Lung (tissue), 11 donors: ENCODE measurements at regions not wholly inside any gene's neighbourhood (a gene's known extent, or its start where the extent isn't known, plus 50 kb on each side); places are given as distances from the start of the nearest gene placed in this dataset.
"Not testable (repeated sequence)": the region's sequence is repeated elsewhere in the genome, so short reads cannot be mapped to it uniquely, and the experiment has no call there.

Experiments
- ATAC-seq: fragments of 200-7000 bp; cut with Tn5 transposase; one replicate; pipeline ENCODE4 v1.9.1; 2020; ENCODE audit warnings: moderate number of reproducible peaks; ENCODE audit not compliant: insufficient read depth, low FRiP score
- DNase-seq, 3 donors: peaks; one replicate each; pipeline ENCODE4 v3.0.0-alpha.2; 2013 to 2017
- H3K27ac ChIP-seq, 2 donors: one replicate each; pipeline ENCODE4 v1.5.1; 2013; ENCODE audit warnings: mild to moderate bottlenecking in 2 of 2, moderate library complexity in 2 of 2, control low read depth in 1 of 2, inconsistent platforms in 1 of 2, low read depth in 1 of 2, low read length in 1 of 2
- H3K27me3 ChIP-seq, 3 donors: one replicate each; pipeline ENCODE4 v1.5.1; 2013; ENCODE audit warnings: low read length in 2 of 3; ENCODE audit not compliant: control insufficient read depth in 3 of 3, insufficient read depth in 3 of 3
- H3K36me3 ChIP-seq, 4 donors: one replicate each; pipeline ENCODE4 v1.5.1; 2013; ENCODE audit warnings: low read length in 4 of 4, mild to moderate bottlenecking in 1 of 4, moderate library complexity in 1 of 4; ENCODE audit not compliant: control insufficient read depth in 4 of 4, insufficient read depth in 4 of 4
- H3K4me1 ChIP-seq, 5 donors: one replicate each; pipeline ENCODE4 v1.5.1; 2013; ENCODE audit warnings: low read length in 5 of 5, mild to moderate bottlenecking in 2 of 5, moderate library complexity in 1 of 5; ENCODE audit not compliant: control insufficient read depth in 5 of 5, insufficient read depth in 5 of 5
- H3K4me3 ChIP-seq: one replicate; pipeline ENCODE4 v1.5.1; 2013; ENCODE audit warnings: mild to moderate bottlenecking, control low read depth, moderate library complexity
- H3K9ac ChIP-seq, 2 donors: one replicate each; pipeline ENCODE4 v1.5.1; 2013; ENCODE audit warnings: low read length in 2 of 2, control low read depth in 1 of 2; ENCODE audit not compliant: insufficient read depth in 1 of 2
- H3K9me3 ChIP-seq, 4 donors: one replicate each; pipeline ENCODE4 v1.5.1; 2013; ENCODE audit warnings: low read length in 3 of 4, mild to moderate bottlenecking in 1 of 4, moderate library complexity in 1 of 4; ENCODE audit not compliant: control insufficient read depth in 4 of 4, insufficient read depth in 3 of 4
- WGBS, 2 donors: extraction: QIAGEN DNeasy Blood & Tissue Kit; methylation state at CpG; one replicate each; pipeline ENCODE4 v1.1.7; 2013; 5-methylcytosine and 5-hydroxymethylcytosine counted together
- TF ChIP-seq, protein P1 (sequence below): IDR thresholded peaks from 2 replicates; pipeline ENCODE4 v1.5.1; 2012; ENCODE audit warnings: mild to moderate bottlenecking; ENCODE audit errors: control extremely low read depth, extremely low read depth
- donor health status: control.
- donor health status: control.
- donor health status: Bipolar disorder and iron deficiency.
- donor health status: healthy.
- donor health status: DM: yes; HTN: yes; CAD: no.

DNA sequence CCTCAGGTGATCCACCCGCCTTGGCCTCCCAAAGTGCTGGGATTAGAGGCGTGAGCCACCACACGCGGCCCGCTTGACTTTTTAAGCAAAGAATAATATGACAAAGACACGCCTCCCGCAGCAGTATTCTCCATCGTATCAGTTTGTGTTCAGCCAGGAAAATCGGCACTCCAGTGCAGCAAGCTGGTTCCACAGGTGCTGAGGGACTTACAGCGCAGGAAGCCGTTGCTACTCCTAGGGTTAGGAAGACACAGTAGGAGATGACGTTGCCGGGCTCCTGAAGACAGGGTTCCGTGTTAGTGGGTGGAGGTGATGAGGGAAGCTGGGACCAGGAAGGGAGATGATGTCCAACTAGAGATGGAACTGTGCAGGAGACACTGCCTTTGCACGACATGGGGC, 65.8 kb upstream of the CECR2 start:
- no peak for DNase-seq
- Histone ChIP-seq H3K4me1 (no peaks in the 10 kb centered on the region), H3K27ac (no peak overlapping the region), H3K4me3 (no peak overlapping the region), H3K9me3 (peaks cover 0 to 3% (median 1%) of the 10 kb centered on the region in 4 donors), H3K36me3 (no peaks in the 10 kb centered on the region), H3K9ac (no peak overlapping the region), H3K27me3 (no peaks in the 10 kb centered on the region)
- 93 to 95% methylated on average over 15 of the region's 15 CpGs for WGBS, 2 donors
- no peak for ATAC-seq
- TF ChIP-seq, protein P1, sequence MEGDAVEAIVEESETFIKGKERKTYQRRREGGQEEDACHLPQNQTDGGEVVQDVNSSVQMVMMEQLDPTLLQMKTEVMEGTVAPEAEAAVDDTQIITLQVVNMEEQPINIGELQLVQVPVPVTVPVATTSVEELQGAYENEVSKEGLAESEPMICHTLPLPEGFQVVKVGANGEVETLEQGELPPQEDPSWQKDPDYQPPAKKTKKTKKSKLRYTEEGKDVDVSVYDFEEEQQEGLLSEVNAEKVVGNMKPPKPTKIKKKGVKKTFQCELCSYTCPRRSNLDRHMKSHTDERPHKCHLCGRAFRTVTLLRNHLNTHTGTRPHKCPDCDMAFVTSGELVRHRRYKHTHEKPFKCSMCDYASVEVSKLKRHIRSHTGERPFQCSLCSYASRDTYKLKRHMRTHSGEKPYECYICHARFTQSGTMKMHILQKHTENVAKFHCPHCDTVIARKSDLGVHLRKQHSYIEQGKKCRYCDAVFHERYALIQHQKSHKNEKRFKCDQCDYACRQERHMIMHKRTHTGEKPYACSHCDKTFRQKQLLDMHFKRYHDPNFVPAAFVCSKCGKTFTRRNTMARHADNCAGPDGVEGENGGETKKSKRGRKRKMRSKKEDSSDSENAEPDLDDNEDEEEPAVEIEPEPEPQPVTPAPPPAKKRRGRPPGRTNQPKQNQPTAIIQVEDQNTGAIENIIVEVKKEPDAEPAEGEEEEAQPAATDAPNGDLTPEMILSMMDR = no peak

DNA sequence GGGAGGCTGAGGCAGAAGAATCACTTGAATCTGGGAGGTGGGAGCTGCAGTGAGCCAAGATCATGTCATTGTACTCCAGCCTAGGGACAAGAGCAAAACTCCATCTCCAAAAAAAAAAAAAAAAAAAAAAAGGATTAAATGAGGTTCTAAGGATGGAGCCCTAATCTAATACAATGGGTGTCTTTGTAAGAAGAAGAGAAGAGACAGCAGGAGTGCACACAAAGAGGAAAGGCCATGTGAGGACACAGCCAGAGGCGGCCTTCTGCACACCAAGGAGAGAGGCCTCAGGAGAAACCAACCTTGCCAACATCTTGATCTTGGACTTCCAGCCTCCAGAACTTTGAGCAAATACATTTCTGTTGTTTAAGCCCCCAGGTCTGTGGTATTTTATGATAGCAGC, 66.6 kb upstream of the CECR2 start:
- H3K36me3 ChIP-seq = no peaks in the 10 kb centered on the region
- H3K27ac ChIP-seq = no peak overlapping the region
- no peaks in the 10 kb centered on the region for H3K4me1 ChIP-seq
- peaks cover 0 to 3% (median 1%) of the 10 kb centered on the region in 4 donors for H3K9me3 ChIP-seq
- no peaks in the 10 kb centered on the region for H3K27me3 ChIP-seq
- TF ChIP-seq, protein P1 = no peak
- H3K9ac ChIP-seq = no peak overlapping the region
- no peak for ATAC-seq
- no peak for DNase-seq
- WGBS, 2 donors = 100% methylated on average over 1 of the region's 1 CpG
- no peak overlapping the region for H3K4me3 ChIP-seq

DNA sequence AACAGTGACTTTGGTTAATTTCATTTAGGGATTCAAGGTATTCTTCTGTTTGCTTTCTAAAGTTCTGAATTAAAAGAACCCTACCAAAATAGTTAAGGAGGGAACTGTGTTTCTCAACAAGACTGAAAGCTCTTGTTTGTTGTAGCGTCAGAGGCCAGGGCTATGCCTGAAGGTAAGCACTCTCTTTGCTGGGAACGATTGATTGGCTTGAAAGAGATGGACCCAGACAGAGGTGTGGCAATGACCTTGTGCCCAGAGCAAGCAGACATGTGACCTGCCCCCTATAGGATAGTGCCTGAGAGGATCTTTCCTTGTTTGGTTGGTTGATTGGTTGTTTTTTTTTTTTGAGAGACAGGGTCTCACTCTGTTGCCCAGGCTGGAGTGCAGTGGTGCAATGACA, 68.3 kb upstream of the CECR2 start:
- ATAC-seq = no peak
- no peaks in the 10 kb centered on the region for H3K4me1 ChIP-seq
- H3K27me3 ChIP-seq = no peaks in the 10 kb centered on the region
- 76 to 95% methylated on average over 2 of the region's 2 CpGs for WGBS, 2 donors
- peaks cover 0 to 3% (median 1%) of the 10 kb centered on the region in 4 donors for H3K9me3 ChIP-seq
- no peak overlapping the region for H3K9ac ChIP-seq
- DNase-seq = no peak
- no peaks in the 10 kb centered on the region for H3K36me3 ChIP-seq
- no peak overlapping the region for H3K4me3 ChIP-seq
- TF ChIP-seq, protein P1 = no peak
- H3K27ac ChIP-seq = no peak overlapping the region

DNA sequence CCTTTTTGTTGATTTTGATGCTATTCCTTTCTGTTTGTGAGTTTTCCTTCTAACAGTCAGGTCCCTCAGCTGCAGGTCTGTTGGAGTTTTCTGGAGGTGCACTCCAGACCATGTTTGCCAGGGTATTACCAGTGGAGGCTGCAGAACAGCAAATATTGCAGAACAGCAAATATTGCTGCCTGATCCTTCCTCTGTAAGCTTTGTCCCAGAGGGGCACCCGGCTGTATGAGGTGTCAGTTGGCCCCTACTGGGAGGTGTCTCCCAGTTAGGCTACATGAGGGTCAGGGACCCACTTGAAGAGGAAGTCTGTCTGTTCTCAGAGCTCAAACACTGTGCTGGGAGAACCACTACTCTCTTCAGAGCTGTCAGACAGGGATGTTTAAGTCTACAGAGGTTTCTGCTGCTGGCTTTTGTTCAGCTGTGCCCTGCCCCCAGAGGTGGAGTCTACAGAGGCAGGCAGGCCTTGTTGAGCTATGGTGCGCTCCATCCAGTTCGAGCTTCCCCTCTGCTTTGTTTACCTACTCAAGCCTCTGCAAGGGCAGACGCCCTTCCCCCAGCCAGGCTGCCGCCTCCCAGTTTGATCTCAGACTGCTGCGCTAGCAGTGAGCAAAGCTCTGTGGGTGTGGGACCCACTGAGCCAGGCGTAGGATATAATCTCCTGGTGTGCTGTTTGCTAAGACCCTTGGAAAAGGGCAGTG, 70.3 kb upstream of the CECR2 start:
- H3K4me3 ChIP-seq, H3K27me3 ChIP-seq, H3K9ac ChIP-seq, H3K9me3 ChIP-seq, H3K4me1 ChIP-seq, ATAC-seq, DNase-seq, H3K36me3 ChIP-seq, H3K27ac ChIP-seq: not testable (repeated sequence)
- WGBS, 2 donors = 77 to 84% methylated on average over 7 of the region's 7 CpGs
